ENCODE measurements at regions not wholly inside any gene's neighbourhood (a gene's known extent, or its start where the extent isn't known, plus 50 kb on each side); places are given as distances from the start of the nearest gene placed in this dataset.

GRCh38 chr13:69617587-69617986 is 490.0 kb upstream of the ATXN8OS start:
- H3K4me2 ChIP-seq (ENCODE audit: control insufficient read depth, insufficient read depth): no peak overlapping the region
- no peak overlapping the region for H3K9ac ChIP-seq (ENCODE audit: control insufficient read depth, insufficient read depth, low read length)
- H3K36me3 ChIP-seq (ENCODE audit: control insufficient read depth in 2 of 2, insufficient read depth in 2 of 2, low read length in 1 of 2): no peaks in the 10 kb centered on the region
- H3K27me3 ChIP-seq (replicated peaks in 1 of 2; ENCODE audit: control insufficient read depth in 2 of 2, insufficient read depth in 2 of 2, low read length in 1 of 2): no peaks in the 10 kb centered on the region
- H4K20me1 ChIP-seq (ENCODE audit: control insufficient read depth, insufficient read depth): no peaks in the 10 kb centered on the region
- in situ Hi-C loops (cut with MboI) (no loop called here), intact Hi-C loops (cut with micrococcal nuclease; ENCODE audit: unreplicated experiment) (no loop called here)
- H3K27ac ChIP-seq (ENCODE audit: control insufficient read depth, insufficient read depth): no peak overlapping the region
- FAIRE-seq (peak; percentile 27), ATAC-seq (no peak), DNase-seq (ENCODE audit: low read depth, low spot score) (no peak)
- no peaks in the 10 kb centered on the region for H3K9me3 ChIP-seq (replicated peaks; ENCODE audit: control insufficient read depth, insufficient read depth, low read length)
- no peaks in the 10 kb centered on the region for H3K4me1 ChIP-seq (ENCODE audit: control insufficient read depth, insufficient read depth, low read length)
- WGBS (ENCODE audit: insufficient coverage, insufficient replicate concordance, low lambda C conversion rate, missing lambda C conversion rate): 63% methylated on average over 2 of the region's 2 CpGs
- CTCF ChIA-PET: interaction anchor here (1.0 to 1.3 kb wide), 2 partner anchors 11 to 19 kb away, joined by 3 to 4 read pairs; no protein-coding TSS in a partner anchor
- H2AFZ ChIP-seq (ENCODE audit: control insufficient read depth, low read depth, low read length): no peak overlapping the region
- H3K79me2 ChIP-seq (ENCODE audit: control insufficient read depth, insufficient read depth, low read length): no peaks in the 10 kb centered on the region
- POLR2A ChIA-PET: interaction anchor here (0.5 kb wide), 1 partner anchor 1308 kb away, joined by 4 read pairs; no protein-coding TSS in a partner anchor
- BruUV-seq (replicated peaks): no TSS peak
- no peak for TF ChIP-seq MAX (IDR thresholded peaks at IDR 0.05; ENCODE audit: low read depth, low read length)
- no peak for TF ChIP-seq ZNF274 (IDR thresholded peaks at IDR 0.05; ENCODE audit: insufficient read depth, insufficient read length)
- TF ChIP-seq, protein P1, sequence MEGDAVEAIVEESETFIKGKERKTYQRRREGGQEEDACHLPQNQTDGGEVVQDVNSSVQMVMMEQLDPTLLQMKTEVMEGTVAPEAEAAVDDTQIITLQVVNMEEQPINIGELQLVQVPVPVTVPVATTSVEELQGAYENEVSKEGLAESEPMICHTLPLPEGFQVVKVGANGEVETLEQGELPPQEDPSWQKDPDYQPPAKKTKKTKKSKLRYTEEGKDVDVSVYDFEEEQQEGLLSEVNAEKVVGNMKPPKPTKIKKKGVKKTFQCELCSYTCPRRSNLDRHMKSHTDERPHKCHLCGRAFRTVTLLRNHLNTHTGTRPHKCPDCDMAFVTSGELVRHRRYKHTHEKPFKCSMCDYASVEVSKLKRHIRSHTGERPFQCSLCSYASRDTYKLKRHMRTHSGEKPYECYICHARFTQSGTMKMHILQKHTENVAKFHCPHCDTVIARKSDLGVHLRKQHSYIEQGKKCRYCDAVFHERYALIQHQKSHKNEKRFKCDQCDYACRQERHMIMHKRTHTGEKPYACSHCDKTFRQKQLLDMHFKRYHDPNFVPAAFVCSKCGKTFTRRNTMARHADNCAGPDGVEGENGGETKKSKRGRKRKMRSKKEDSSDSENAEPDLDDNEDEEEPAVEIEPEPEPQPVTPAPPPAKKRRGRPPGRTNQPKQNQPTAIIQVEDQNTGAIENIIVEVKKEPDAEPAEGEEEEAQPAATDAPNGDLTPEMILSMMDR (IDR thresholded peaks at IDR 0.05 in 2 of 3, conservative IDR thresholded peaks at IDR 0.05 in 1 of 3; ENCODE audit: control insufficient read depth in 2 of 3, extremely low read depth in 1 of 3, insufficient read depth in 1 of 3, low read depth in 3 of 3, low read length in 3 of 3): no peak
- TF ChIP-seq CEBPB (IDR thresholded peaks at IDR 0.05; ENCODE audit: borderline replicate concordance in 1 of 2, low read depth in 2 of 2, low read length in 2 of 2): no peak
- TF ChIP-seq ELK1 (IDR thresholded peaks at IDR 0.05; ENCODE audit: low read depth, low read length): no peak
- TF ChIP-seq SMAD5 (IDR thresholded peaks at IDR 0.05; ENCODE audit: low read depth): no peak
- no peak for TF ChIP-seq PBX3 (IDR thresholded peaks at IDR 0.05; ENCODE audit: insufficient replicate concordance, low read depth, low read length)
- no peak for TF ChIP-seq EGR1 (IDR thresholded peaks at IDR 0.05; ENCODE audit: borderline replicate concordance in 1 of 2, low read depth in 2 of 2, low read length in 2 of 2)
- TF ChIP-seq EED (IDR thresholded peaks at IDR 0.05; ENCODE audit: low read depth): no peak
- no peak for TF ChIP-seq RELA (IDR thresholded peaks at IDR 0.05; ENCODE audit: borderline replicate concordance, partially characterized antibody)
- no peak for TF ChIP-seq MTA2 (IDR thresholded peaks at IDR 0.05; ENCODE audit: low read depth)
- TF ChIP-seq NR2C2 (IDR thresholded peaks at IDR 0.05; ENCODE audit: borderline replicate concordance, control insufficient read depth, insufficient read length, low read depth): no peak
- no peak for TF ChIP-seq ATF2 (IDR thresholded peaks at IDR 0.05; ENCODE audit: low read length)
- H3K4me3 ChIP-seq: no peak overlapping the region
- SMC1A ChIA-PET (ENCODE audit: uncharacterized antibody, unreplicated experiment): no interaction called here
- RAD21 ChIA-PET (ENCODE audit: unreplicated experiment): no interaction called here
